Stimulated activated CD8-positive, alpha-beta memory T cell treated with anti-CD3 and anti-CD28 coated beads, Interleukin-15, amount 100 ng/mL, for 48 hours (primary cell): ENCODE measurements at regions not wholly inside any gene's neighbourhood (a gene's known extent, or its start where the extent isn't known, plus 50 kb on each side); places are given as distances from the start of the nearest gene placed in this dataset.
"Not testable (repeated sequence)": the region's sequence is repeated elsewhere in the genome, so short reads cannot be mapped to it uniquely, and the experiment has no call there.

Experiments
- DNase-seq, 2 donors: peaks; one replicate each; pipeline ENCODE4 v3.0.0-alpha.2; 2020; ENCODE audit warnings: low read depth in 2 of 2

GRCh38 chr6:9126034-9126433 lies 690.7 kb upstream of the SLC35B3 start:
- not testable (repeated sequence) for DNase-seq

GRCh38 chr6:9121549-9121948 lies 686.2 kb upstream of the SLC35B3 start:
- DNase-seq = no peak

- no peak for DNase-seq
Measured at GRCh38 chr6:9116026-9116425, 680.7 kb upstream of the SLC35B3 start.

- DNase-seq = no peak
Measured at GRCh38 chr6:9112544-9112943, 677.2 kb upstream of the SLC35B3 start.

GRCh38 chr6:9103876-9104521 lies 668.7 kb upstream of the SLC35B3 start:
- no peak for DNase-seq

- DNase-seq = no peak
Measured at GRCh38 chr6:9101920-9102319, 666.6 kb upstream of the SLC35B3 start.

- no peak for DNase-seq
Measured at GRCh38 chr6:9100869-9101580, 665.7 kb upstream of the SLC35B3 start.

- DNase-seq = no peak
Measured at GRCh38 chr6:9095729-9096128, 660.4 kb upstream of the SLC35B3 start.

- DNase-seq = no peak
Measured at GRCh38 chr6:9095137-9095536, 659.8 kb upstream of the SLC35B3 start.

- DNase-seq = no peak
Measured at GRCh38 chr6:9089724-9090123, 654.4 kb upstream of the SLC35B3 start.

- DNase-seq = no peak
Measured at GRCh38 chr6:9087470-9087869, 652.1 kb upstream of the SLC35B3 start.

GRCh38 chr6:9086331-9086730 lies 651.0 kb upstream of the SLC35B3 start:
- DNase-seq = no peak

GRCh38 chr6:9085709-9086070 lies 650.3 kb upstream of the SLC35B3 start:
- no peak for DNase-seq

- no peak for DNase-seq
Measured at GRCh38 chr6:9085054-9085708, 649.8 kb upstream of the SLC35B3 start.

- no peak for DNase-seq
Measured at GRCh38 chr6:9083108-9083507, 647.8 kb upstream of the SLC35B3 start.

GRCh38 chr6:9066726-9067125 lies 631.4 kb upstream of the SLC35B3 start:
- DNase-seq = no peak

GRCh38 chr6:9064156-9064555 lies 628.8 kb upstream of the SLC35B3 start:
- no peak for DNase-seq

- DNase-seq = no peak
Measured at GRCh38 chr6:9062596-9062995, 627.3 kb upstream of the SLC35B3 start.

- DNase-seq = no peak
Measured at GRCh38 chr6:9057937-9058336, 622.6 kb upstream of the SLC35B3 start.

- no peak for DNase-seq
Measured at GRCh38 chr6:9056556-9056955, 621.2 kb upstream of the SLC35B3 start.

GRCh38 chr6:9044426-9044825 lies 609.1 kb upstream of the SLC35B3 start:
- DNase-seq = no peak

GRCh38 chr6:9040718-9041117 lies 605.4 kb upstream of the SLC35B3 start:
- DNase-seq = no peak

- no peak for DNase-seq
Measured at GRCh38 chr6:9039258-9039657, 603.9 kb upstream of the SLC35B3 start.
